KMS-11 (cell line): ENCODE measurements at regions not wholly inside any gene's neighbourhood (a gene's known extent, or its start where the extent isn't known, plus 50 kb on each side); places are given as distances from the start of the nearest gene placed in this dataset.

ENCODE experiments used
- H2AFZ ChIP-seq: fragments of 200-600 bp; sonication (generic); 2 replicates; pipeline ENCODE4 v1.6.1; 2016; ENCODE audit warnings: antibody characterized with exemption, mixed run types, low read depth
- H3K27ac ChIP-seq: fragments of 200-600 bp; sonication (generic); 2 replicates; pipeline ENCODE4 v1.6.1; 2016; ENCODE audit warnings: mild to moderate bottlenecking, mixed run types
- H3K27me3 ChIP-seq: fragments of 200-600 bp; sonication (generic); 2 replicates; pipeline ENCODE4 v1.6.1; 2017; ENCODE audit warnings: mild to moderate bottlenecking, low read depth, mixed run types, moderate library complexity; ENCODE audit not compliant: insufficient read depth
- H3K36me3 ChIP-seq: fragments of 200-600 bp; sonication (generic); 2 replicates; pipeline ENCODE4 v1.6.1; 2017; ENCODE audit warnings: mild to moderate bottlenecking, mixed run types; ENCODE audit not compliant: insufficient read depth
- H3K4me1 ChIP-seq: fragments of 200-600 bp; sonication (generic); 2 replicates; pipeline ENCODE4 v1.6.1; 2016; ENCODE audit warnings: mild to moderate bottlenecking, low read depth, mixed run types; ENCODE audit not compliant: poor library complexity, severe bottlenecking
- H3K4me2 ChIP-seq: fragments of 200-600 bp; sonication (generic); 2 replicates; pipeline ENCODE4 v1.7.0; 2016; ENCODE audit warnings: mild to moderate bottlenecking, mixed run types
- H3K4me3 ChIP-seq: fragments of 200-600 bp; sonication (generic); IDR thresholded peaks from 2 replicates; pipeline ENCODE4 v1.6.1; 2017; ENCODE audit warnings: low read depth, low read length, mixed read lengths; ENCODE audit not compliant: insufficient read depth
- H3K79me2 ChIP-seq: fragments of 200-600 bp; sonication (generic); 2 replicates; pipeline ENCODE4 v1.6.1; 2016; ENCODE audit warnings: low read depth, mixed run types; ENCODE audit not compliant: insufficient read depth
- H3K9ac ChIP-seq: fragments of 200-600 bp; sonication (generic); 2 replicates; pipeline ENCODE4 v1.6.1; 2016; ENCODE audit warnings: mild to moderate bottlenecking, mixed run types
- H4K20me1 ChIP-seq: fragments of 200-600 bp; sonication (generic); 2 replicates; pipeline ENCODE4 v1.6.1; 2016; ENCODE audit warnings: mild to moderate bottlenecking, mixed run types; ENCODE audit not compliant: insufficient read depth
- CTCF ChIP-seq: fragments of 200-600 bp; sonication (generic); conservative IDR thresholded peaks from 2 replicates; pipeline ENCODE4 v1.6.1; 2017; ENCODE audit warnings: low read depth, mild to moderate bottlenecking, antibody characterized with exemption, low read length, moderate library complexity, mixed read lengths

- H2AFZ ChIP-seq, result no peak overlapping the region
- H4K20me1 ChIP-seq, result no peaks in the 10 kb centered on the region
- no peaks in the 10 kb centered on the region for H3K79me2 ChIP-seq
- no peak overlapping the region for H3K27ac ChIP-seq
- H3K36me3 ChIP-seq, result no peaks in the 10 kb centered on the region
- H3K4me1 ChIP-seq, result no peaks in the 10 kb centered on the region
- H3K27me3 ChIP-seq, result no peaks in the 10 kb centered on the region
- no peak overlapping the region for H3K4me2 ChIP-seq
- TF ChIP-seq CTCF, result no peak
- H3K9ac ChIP-seq, result no peak overlapping the region
- H3K4me3 ChIP-seq, result no peak overlapping the region
Measured at GRCh38 chr7:80387634-80388193, 124.2 kb downstream of the GNAT3 start.

- no peak overlapping the region for H3K4me2 ChIP-seq
- no peaks in the 10 kb centered on the region for H3K4me1 ChIP-seq
- H4K20me1 ChIP-seq, result no peaks in the 10 kb centered on the region
- no peaks in the 10 kb centered on the region for H3K79me2 ChIP-seq
- TF ChIP-seq CTCF, result no peak
- no peak overlapping the region for H2AFZ ChIP-seq
- no peak overlapping the region for H3K27ac ChIP-seq
- H3K36me3 ChIP-seq, result no peaks in the 10 kb centered on the region
- no peak overlapping the region for H3K9ac ChIP-seq
- no peak overlapping the region for H3K4me3 ChIP-seq
- no peaks in the 10 kb centered on the region for H3K27me3 ChIP-seq
Measured at GRCh38 chr7:80386686-80387085, 125.2 kb downstream of the GNAT3 start.

- Histone ChIP-seq H3K4me3 (no peak overlapping the region), H3K27me3 (no peaks in the 10 kb centered on the region), H3K36me3 (no peaks in the 10 kb centered on the region), H3K27ac (no peak overlapping the region), H3K4me1 (no peaks in the 10 kb centered on the region), H3K79me2 (no peaks in the 10 kb centered on the region), H3K4me2 (no peak overlapping the region), H4K20me1 (no peaks in the 10 kb centered on the region), H2AFZ (no peak overlapping the region), H3K9ac (no peak overlapping the region)
- TF ChIP-seq CTCF, result no peak
Measured at GRCh38 chr7:80385508-80385907, 126.4 kb downstream of the GNAT3 start.

GRCh38 chr7:80380957-80381356, 130.9 kb downstream of the GNAT3 start:
- Histone ChIP-seq H3K27ac (no peak overlapping the region), H3K79me2 (no peaks in the 10 kb centered on the region), H3K36me3 (no peaks in the 10 kb centered on the region), H3K4me2 (no peak overlapping the region), H4K20me1 (no peaks in the 10 kb centered on the region), H3K4me3 (no peak overlapping the region), H3K4me1 (no peaks in the 10 kb centered on the region), H3K9ac (no peak overlapping the region), H3K27me3 (no peaks in the 10 kb centered on the region), H2AFZ (no peak overlapping the region)
- TF ChIP-seq CTCF, result no peak
